ENCODE measurements at regions not wholly inside any gene's neighbourhood (a gene's known extent, or its start where the extent isn't known, plus 50 kb on each side); places are given as distances from the start of the nearest gene placed in this dataset.

GRCh38 chr5:146952168-146952567 lies 73.6 kb upstream of the PPP2R2B start:
- Histone ChIP-seq H3K27ac (ENCODE audit: low read depth, low read length) (no peak overlapping the region), H3K36me3 (ENCODE audit: control insufficient read depth, insufficient read depth, low read length) (no peaks in the 10 kb centered on the region), H3K4me3 (ENCODE audit: low read length) (no peak overlapping the region), H3K9me3 (ENCODE audit: control insufficient read depth, low read length) (no peaks in the 10 kb centered on the region), H3K27me3 (ENCODE audit: control insufficient read depth, insufficient read depth, low read length, poor library complexity, severe bottlenecking) (no peaks in the 10 kb centered on the region), H3K9ac (ENCODE audit: extremely low read depth, low read length, poor library complexity, severe bottlenecking) (no peak overlapping the region), H3K4me1 (ENCODE audit: control insufficient read depth, insufficient read depth, low read length) (no peaks in the 10 kb centered on the region)
- Mint-ChIP-seq H3K36me3 (ENCODE audit: low read depth) (no peaks in the 10 kb centered on the region), H3K27ac (no peak overlapping the region), H3K4me1 (peaks cover 1% of the 10 kb centered on the region), H3K4me3 (no peak overlapping the region), H3K27me3 (ENCODE audit: insufficient read depth) (no peaks in the 10 kb centered on the region), H3K9me3 (no peaks in the 10 kb centered on the region)
- no peak for DNase-seq
- WGBS, 2 experiments (ENCODE audit: insufficient coverage in 1 of 2, insufficient read length in 1 of 2) = 38 to 54% methylated on average over 2 of the region's 2 CpGs
- TF ChIP-seq CTCF (conservative IDR thresholded peaks at IDR 0.05) = no peak

- H3K36me3 Mint-ChIP-seq (ENCODE audit: low read depth) = no peaks in the 10 kb centered on the region
- no peaks in the 10 kb centered on the region for H3K9me3 Mint-ChIP-seq
- Histone ChIP-seq H3K4me1 (ENCODE audit: control insufficient read depth, insufficient read depth, low read length) (no peaks in the 10 kb centered on the region), H3K4me3 (ENCODE audit: low read length) (no peak overlapping the region), H3K36me3 (ENCODE audit: control insufficient read depth, insufficient read depth, low read length) (no peaks in the 10 kb centered on the region), H3K27me3 (ENCODE audit: control insufficient read depth, insufficient read depth, low read length, poor library complexity, severe bottlenecking) (no peaks in the 10 kb centered on the region), H3K27ac (ENCODE audit: low read depth, low read length) (no peak overlapping the region), H3K9me3 (ENCODE audit: control insufficient read depth, low read length) (no peaks in the 10 kb centered on the region), H3K9ac (ENCODE audit: extremely low read depth, low read length, poor library complexity, severe bottlenecking) (no peak overlapping the region)
- no peak overlapping the region for H3K4me3 Mint-ChIP-seq
- TF ChIP-seq CTCF (conservative IDR thresholded peaks at IDR 0.05) = no peak
- no peak for DNase-seq
- 100% methylated on average over 1 of the region's 1 CpG; no CpG with 5 or more reads in 1 of the 2 experiments for WGBS, 2 experiments (ENCODE audit: insufficient coverage in 1 of 2, insufficient read length in 1 of 2)
- no peak overlapping the region for H3K27ac Mint-ChIP-seq
- peaks cover 7% of the 10 kb centered on the region for H3K4me1 Mint-ChIP-seq
- H3K27me3 Mint-ChIP-seq (ENCODE audit: insufficient read depth) = no peaks in the 10 kb centered on the region
Measured at GRCh38 chr5:146956217-146956616, 77.7 kb upstream of the PPP2R2B start.

- peak; percentile 30 for TF ChIP-seq CTCF (conservative IDR thresholded peaks at IDR 0.05)
- Histone ChIP-seq H3K27ac (ENCODE audit: low read depth, low read length) (no peak overlapping the region), H3K4me1 (ENCODE audit: control insufficient read depth, insufficient read depth, low read length) (no peaks in the 10 kb centered on the region), H3K9ac (ENCODE audit: extremely low read depth, low read length, poor library complexity, severe bottlenecking) (no peak overlapping the region), H3K36me3 (ENCODE audit: control insufficient read depth, insufficient read depth, low read length) (no peaks in the 10 kb centered on the region), H3K27me3 (ENCODE audit: control insufficient read depth, insufficient read depth, low read length, poor library complexity, severe bottlenecking) (no peaks in the 10 kb centered on the region), H3K4me3 (ENCODE audit: low read length) (no peak overlapping the region), H3K9me3 (ENCODE audit: control insufficient read depth, low read length) (no peaks in the 10 kb centered on the region)
- Mint-ChIP-seq H3K27me3 (ENCODE audit: insufficient read depth) (no peaks in the 10 kb centered on the region), H3K4me1 (peaks cover 13% of the 10 kb centered on the region), H3K9me3 (no peaks in the 10 kb centered on the region), H3K27ac (no peak overlapping the region), H3K4me3 (no peak overlapping the region), H3K36me3 (ENCODE audit: low read depth) (no peaks in the 10 kb centered on the region)
- no peak for DNase-seq
Measured at GRCh38 chr5:146959360-146959759, 80.8 kb upstream of the PPP2R2B start.

Data from endodermal cell (in vitro differentiated cells).